ENCODE measurements at regions not wholly inside any gene's neighbourhood (a gene's known extent, or its start where the extent isn't known, plus 50 kb on each side); places are given as distances from the start of the nearest gene placed in this dataset.
"Not testable (repeated sequence)": the region's sequence is repeated elsewhere in the genome, so short reads cannot be mapped to it uniquely, and the experiment has no call there.

DNA sequence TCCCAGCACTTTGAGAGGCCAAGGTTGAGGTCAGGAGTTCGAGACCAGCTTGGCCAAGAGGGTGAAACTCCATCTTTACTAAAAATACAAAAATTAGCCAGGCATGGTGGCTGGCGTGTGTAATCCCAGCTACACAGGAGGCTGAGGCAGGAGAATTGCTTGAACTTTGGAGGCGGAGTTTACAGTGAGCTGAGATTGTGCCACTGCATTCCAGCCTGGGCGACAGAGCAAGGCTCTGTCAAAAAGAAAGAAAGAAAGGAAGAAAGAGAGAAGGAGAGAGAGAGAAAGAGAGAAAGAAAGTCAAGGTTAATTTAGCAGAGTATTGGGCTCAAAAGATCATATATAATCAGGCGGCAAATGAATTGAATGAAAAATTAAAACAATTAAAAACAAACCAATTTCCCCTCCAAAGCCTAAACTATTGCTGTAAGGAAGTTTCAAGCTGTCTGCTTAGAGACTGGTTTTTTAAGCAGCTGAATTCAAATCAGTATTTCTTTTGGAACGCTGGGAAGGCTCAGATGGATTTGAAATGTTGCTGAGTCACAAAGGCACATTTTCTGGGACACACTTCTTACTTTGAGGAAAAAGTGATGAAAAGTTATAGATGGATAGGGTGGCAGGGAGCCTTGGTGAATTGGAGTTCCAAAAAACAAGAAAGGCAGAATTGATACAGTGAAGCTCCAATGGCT, 81.3 kb upstream of the BHLHE40 start:
- no peak for DNase-seq

DNA sequence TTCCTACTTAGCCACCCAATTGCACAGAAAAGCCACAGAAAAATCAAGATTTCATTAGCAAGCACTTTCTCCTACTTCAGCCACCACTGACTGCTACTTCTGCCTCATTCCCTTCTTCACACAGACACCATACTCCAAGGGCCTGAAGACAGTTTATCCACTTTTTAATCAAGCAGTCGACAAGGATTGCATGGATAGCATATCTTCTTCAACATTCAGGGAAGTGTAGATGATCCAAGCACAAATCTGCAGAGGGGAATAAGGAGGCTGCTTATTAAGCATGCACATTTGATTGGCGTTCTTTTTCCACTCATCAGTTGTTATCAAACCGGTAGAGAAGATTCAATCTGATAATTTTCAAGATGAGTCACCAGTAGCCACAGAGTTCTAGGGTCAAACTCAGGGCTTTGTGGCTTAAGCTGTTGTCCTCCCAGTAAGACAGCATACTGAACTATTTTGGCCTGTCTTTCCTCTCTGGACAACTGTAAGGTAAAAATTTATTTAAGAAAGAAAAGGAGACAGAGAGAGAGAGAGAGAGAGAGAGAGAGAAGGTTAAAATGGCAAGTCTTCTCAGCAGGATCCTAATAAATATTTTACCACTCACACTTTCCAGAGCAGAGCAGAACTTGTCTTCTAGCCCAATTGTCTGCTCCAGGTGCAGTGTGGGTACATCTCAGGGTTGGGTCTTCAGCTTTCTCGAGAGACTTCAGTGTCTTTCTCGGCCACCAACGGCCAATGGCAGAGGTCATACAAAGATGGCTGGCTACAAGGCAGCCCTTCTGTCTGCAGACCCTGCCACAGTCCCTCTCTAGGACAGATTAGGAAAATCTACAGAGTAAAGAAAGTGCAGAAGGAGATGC, 80.6 kb upstream of the BHLHE40 start:
- DNase-seq: no peak

DNA sequence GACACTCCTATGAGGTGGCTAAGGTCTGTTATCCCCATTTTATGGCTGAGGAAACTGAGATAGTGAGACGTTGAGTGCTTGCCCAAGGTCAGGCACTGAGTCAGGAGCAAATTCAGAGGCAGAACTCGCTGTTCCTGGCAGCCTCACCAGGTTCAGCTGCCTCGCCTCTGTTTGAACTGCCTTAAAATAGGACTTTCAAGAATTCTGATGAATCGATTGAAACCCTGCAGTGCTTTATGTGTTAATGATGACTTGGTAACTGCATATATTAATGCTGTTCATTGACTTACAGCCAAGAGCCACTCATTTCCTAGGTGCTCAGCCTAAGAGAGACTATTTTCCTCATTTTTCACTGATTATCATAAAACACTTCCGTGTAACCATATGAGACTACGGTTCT, 79.5 kb upstream of the BHLHE40 start:
- no peak for DNase-seq

GRCh38 chr3:4900298-4900697, 78.9 kb upstream of the BHLHE40 start:
- DNase-seq: no peak

DNA sequence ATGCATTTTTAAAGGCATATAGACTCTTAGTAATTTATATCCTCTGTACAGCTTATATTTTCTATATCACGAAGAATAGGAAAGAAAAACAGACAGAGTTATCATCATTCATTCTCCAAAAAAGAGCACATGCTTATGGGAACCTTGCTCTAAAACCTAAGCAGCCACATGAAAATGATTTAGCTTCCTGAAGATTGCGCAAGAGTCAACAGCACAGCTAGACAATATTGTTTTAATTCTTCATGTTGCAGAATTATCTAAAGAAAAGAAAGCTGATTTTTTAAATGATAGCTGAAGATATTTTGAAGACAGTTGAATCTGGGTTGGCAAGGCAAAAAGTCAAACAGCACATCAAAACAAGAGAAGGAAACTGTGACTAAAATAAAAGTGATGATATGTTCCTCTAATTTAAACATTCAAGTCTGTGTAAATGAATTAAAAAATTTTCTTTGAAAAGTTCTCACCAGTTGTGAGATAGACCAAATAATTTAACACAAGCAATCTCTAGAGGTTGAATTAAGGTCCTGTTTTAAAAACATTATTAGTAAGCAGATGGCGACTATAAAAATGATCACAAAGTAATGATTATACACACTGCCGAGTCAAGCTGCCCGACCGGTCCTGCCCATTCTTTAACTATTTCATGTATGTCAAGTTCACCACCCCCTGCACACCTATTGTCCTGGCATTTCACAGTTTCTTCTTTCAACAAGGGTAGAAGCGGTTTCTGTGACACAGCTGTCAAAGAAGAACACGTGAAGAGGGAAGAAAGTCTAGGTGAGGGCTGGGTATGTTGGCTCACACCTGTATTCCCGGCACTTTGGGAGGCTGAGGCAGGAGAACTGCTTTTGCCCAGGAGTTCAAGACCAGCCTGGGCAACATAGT, 74.2 kb upstream of the BHLHE40 start:
- DNase-seq: no peak

DNA sequence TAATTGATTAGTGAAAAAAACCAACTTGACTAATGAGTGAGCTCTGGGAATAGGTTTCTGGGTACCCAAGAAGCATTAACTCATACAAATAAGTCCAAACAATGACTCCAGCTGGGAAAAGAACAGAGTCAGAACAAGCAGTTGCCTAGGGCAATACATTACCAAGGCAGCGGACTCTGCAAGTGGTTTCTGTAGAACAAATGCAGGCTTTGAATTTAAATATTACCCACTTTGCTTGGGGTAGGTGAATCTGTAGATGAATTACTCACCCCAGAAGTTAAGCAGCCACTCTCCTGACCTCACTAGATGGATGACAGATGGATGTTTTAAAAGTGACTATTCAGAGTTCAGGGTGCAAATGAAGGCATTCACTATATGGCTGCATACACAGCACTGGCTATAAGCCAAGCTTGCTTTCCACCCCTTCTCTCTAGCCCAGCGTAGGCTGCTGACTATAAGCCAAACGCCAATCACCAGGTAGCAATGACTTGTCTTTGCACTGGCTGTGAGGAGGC, 73.1 kb upstream of the BHLHE40 start:
- DNase-seq: peak; percentile 42 to 77

DNA sequence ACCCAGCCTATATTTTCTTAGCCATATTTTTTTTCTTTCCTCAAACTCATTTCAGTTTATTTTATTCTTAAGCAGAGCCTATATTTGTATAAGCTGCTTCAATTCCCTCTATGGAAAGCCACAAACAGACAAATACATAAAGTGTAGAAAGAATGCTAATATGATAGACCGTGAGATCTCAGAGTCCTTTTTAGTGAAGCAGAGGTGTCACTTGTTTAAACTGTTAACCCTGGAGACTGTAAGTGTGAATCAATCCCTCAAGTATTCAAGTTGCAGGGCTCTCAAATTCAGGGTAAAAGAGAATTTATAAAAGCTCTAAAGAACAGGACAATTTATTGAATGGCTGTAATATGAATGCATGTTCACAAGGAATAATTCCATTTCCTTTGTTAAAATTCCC, 72.2 kb upstream of the BHLHE40 start:
- DNase-seq: no peak

DNA sequence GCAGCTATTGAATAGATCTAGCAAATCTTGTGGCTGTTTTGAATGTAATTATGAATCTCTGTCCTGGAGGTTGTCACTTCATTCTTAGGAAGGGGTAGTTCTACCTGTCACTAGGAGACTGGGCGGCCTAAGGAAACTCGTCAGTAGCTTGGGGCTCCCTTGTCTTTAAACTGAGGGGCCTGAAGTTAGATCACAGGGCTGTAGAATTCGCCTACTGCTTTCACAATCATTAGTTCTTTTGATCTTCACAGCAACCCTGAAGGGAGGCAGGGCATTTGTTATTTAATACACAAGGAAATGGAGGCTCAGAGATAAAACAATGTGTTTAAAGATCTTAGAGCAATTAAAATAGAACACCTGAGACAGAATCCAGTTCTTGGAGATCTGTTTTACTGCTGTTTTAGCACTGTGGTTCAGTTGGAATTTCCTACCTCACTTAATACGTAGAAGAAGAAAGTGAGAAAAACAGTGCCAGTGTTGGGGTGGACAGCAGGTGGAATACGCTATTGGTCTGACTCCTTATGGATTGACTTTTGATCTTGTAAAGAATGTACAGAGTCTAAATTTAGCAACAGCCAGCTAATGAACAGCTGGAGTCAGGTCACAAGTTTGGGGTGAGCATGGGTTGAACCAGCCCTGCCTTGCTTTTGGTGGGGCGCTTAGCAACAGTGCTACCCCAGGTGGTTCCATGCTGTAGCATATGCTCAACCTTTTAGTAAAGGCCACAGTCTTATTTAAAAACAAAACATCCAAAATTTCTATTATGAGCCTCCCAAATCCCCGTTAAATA, 71.4 kb upstream of the BHLHE40 start:
- no peak for DNase-seq

GRCh38 chr3:4908433-4909156, 70.6 kb upstream of the BHLHE40 start:
- no peak for DNase-seq

GRCh38 chr3:4914464-4914863, 64.8 kb upstream of the BHLHE40 start:
- no peak for DNase-seq

- not testable (repeated sequence) for DNase-seq
Observed at GRCh38 chr3:4921589-4921988, 57.6 kb upstream of the BHLHE40 start.

- no peak for DNase-seq
Observed at GRCh38 chr3:4926892-4927291, 52.3 kb upstream of the BHLHE40 start.

GRCh38 chr3:4928277-4928789, 50.9 kb upstream of the BHLHE40 start:
- DNase-seq: no peak

Measured in NCI-H2081 (cell line).